ENCODE measurements at regions not wholly inside any gene's neighbourhood (a gene's known extent, or its start where the extent isn't known, plus 50 kb on each side); places are given as distances from the start of the nearest gene placed in this dataset.
"Not testable (repeated sequence)": the region's sequence is repeated elsewhere in the genome, so short reads cannot be mapped to it uniquely, and the experiment has no call there.

- Histone ChIP-seq H3K36me3 (ENCODE audit: control insufficient read depth, insufficient read depth, low read length) (no peaks in the 10 kb centered on the region), H3K9me3 (no peaks in the 10 kb centered on the region), H3K27me3 (replicated peaks; ENCODE audit: control insufficient read depth, insufficient read depth, low read length) (no peaks in the 10 kb centered on the region), H3K4me1 (peaks cover 16% of the 10 kb centered on the region; the same call in 1 of the 2 replicates), H3K4me3 (ENCODE audit: low read depth, low read length) (no peak overlapping the region)
- POLR2A ChIA-PET = no interaction called here
- BruUV-seq (replicated peaks) = no TSS peak
- Mint-ChIP-seq H3K9me3 (ENCODE audit: unreplicated experiment) (no peaks in the 10 kb centered on the region), H3K4me3 (ENCODE audit: unreplicated experiment) (no peak overlapping the region), H3K4me1 (ENCODE audit: low read depth, unreplicated experiment) (peaks cover 6% of the 10 kb centered on the region), H3K27me3 (ENCODE audit: insufficient read depth, unreplicated experiment) (no peaks in the 10 kb centered on the region), H3K27ac (ENCODE audit: unreplicated experiment) (no peak overlapping the region), H3K36me3 (ENCODE audit: insufficient read depth, unreplicated experiment) (no peaks in the 10 kb centered on the region)
- CTCF ChIA-PET = no interaction called here
- intact Hi-C loops (cut with micrococcal nuclease; ENCODE audit: unreplicated experiment) = no loop called here
- no peak for DNase-seq
- no peak for TF ChIP-seq CTCF (IDR thresholded peaks at IDR 0.05; ENCODE audit: insufficient read depth in 1 of 2, low read depth in 1 of 2, low read length in 1 of 2, severe bottlenecking in 1 of 2, unreplicated experiment in 1 of 2)
Observed at GRCh38 chr3:22735373-22735772, 467.8 kb upstream of the UBE2E2 start.

- H3K4me1 ChIP-seq; H3K9me3 ChIP-seq; intact Hi-C loops (cut with micrococcal nuclease; ENCODE audit: unreplicated experiment); H3K27me3 Mint-ChIP-seq (ENCODE audit: insufficient read depth, unreplicated experiment); POLR2A ChIA-PET; H3K36me3 Mint-ChIP-seq (ENCODE audit: insufficient read depth, unreplicated experiment); H3K27me3 ChIP-seq (replicated peaks; ENCODE audit: control insufficient read depth, insufficient read depth, low read length); H3K36me3 ChIP-seq (ENCODE audit: control insufficient read depth, insufficient read depth, low read length); H3K4me1 Mint-ChIP-seq (ENCODE audit: low read depth, unreplicated experiment); CTCF ChIA-PET; H3K9me3 Mint-ChIP-seq (ENCODE audit: unreplicated experiment); BruUV-seq (replicated peaks): not testable (repeated sequence)
- peak overlapping the region; percentile 35 for H3K4me3 ChIP-seq (ENCODE audit: low read depth, low read length)
- Mint-ChIP-seq H3K27ac (ENCODE audit: unreplicated experiment) (peak overlapping the region; percentile 67), H3K4me3 (ENCODE audit: unreplicated experiment) (peak overlapping the region; percentile 83)
- peak; percentile 22 to 28 for DNase-seq
Observed at GRCh38 chr3:22743386-22743785, 459.7 kb upstream of the UBE2E2 start.

- no TSS peak for BruUV-seq (replicated peaks)
Observed at GRCh38 chr3:22745321-22745720, 457.8 kb upstream of the UBE2E2 start.

More at GRCh38 chr3:22745321-22745720, 457.8 kb upstream of the UBE2E2 start:
- Mint-ChIP-seq H3K27ac (ENCODE audit: unreplicated experiment) (no peak overlapping the region), H3K4me3 (ENCODE audit: unreplicated experiment) (no peak overlapping the region), H3K27me3 (ENCODE audit: insufficient read depth, unreplicated experiment) (peaks cover 3% of the 10 kb centered on the region), H3K9me3 (ENCODE audit: unreplicated experiment) (no peaks in the 10 kb centered on the region), H3K36me3 (ENCODE audit: insufficient read depth, unreplicated experiment) (no peaks in the 10 kb centered on the region), H3K4me1 (ENCODE audit: low read depth, unreplicated experiment) (no peaks in the 10 kb centered on the region)
- CTCF ChIA-PET = no interaction called here
- no peaks in the 10 kb centered on the region for H3K4me1 ChIP-seq
- no peaks in the 10 kb centered on the region for H3K9me3 ChIP-seq
- no peak overlapping the region for H3K4me3 ChIP-seq (ENCODE audit: low read depth, low read length)
- no peak for DNase-seq
- TF ChIP-seq CTCF (IDR thresholded peaks at IDR 0.05; ENCODE audit: insufficient read depth in 1 of 2, low read depth in 1 of 2, low read length in 1 of 2, severe bottlenecking in 1 of 2, unreplicated experiment in 1 of 2) = no peak
- intact Hi-C loops (cut with micrococcal nuclease; ENCODE audit: unreplicated experiment) = no loop called here
- no peaks in the 10 kb centered on the region for H3K36me3 ChIP-seq (ENCODE audit: control insufficient read depth, insufficient read depth, low read length)
- POLR2A ChIA-PET = no interaction called here
- H3K27me3 ChIP-seq (replicated peaks; ENCODE audit: control insufficient read depth, insufficient read depth, low read length) = no peaks in the 10 kb centered on the region

All from Caco-2 (cell line).